ENCODE measurements at regions not wholly inside any gene's neighbourhood (a gene's known extent, or its start where the extent isn't known, plus 50 kb on each side); places are given as distances from the start of the nearest gene placed in this dataset.

- Histone ChIP-seq H3K27me3 (ENCODE audit: insufficient read depth, low read depth) (no peaks in the 10 kb centered on the region), H3K36me3 (ENCODE audit: insufficient read depth) (no peaks in the 10 kb centered on the region), H3K4me1 (ENCODE audit: low read depth, poor library complexity, severe bottlenecking) (no peaks in the 10 kb centered on the region), H3K9ac (no peak overlapping the region), H3K27ac (no peak overlapping the region), H2AFZ (ENCODE audit: low read depth) (no peak overlapping the region), H3K79me2 (ENCODE audit: insufficient read depth, low read depth) (no peaks in the 10 kb centered on the region), H3K4me3 (IDR thresholded peaks at IDR 0.05; ENCODE audit: insufficient read depth, low read depth, low read length) (no peak overlapping the region), H3K4me2 (no peak overlapping the region), H4K20me1 (ENCODE audit: insufficient read depth) (no peaks in the 10 kb centered on the region)
- TF ChIP-seq, protein P1, sequence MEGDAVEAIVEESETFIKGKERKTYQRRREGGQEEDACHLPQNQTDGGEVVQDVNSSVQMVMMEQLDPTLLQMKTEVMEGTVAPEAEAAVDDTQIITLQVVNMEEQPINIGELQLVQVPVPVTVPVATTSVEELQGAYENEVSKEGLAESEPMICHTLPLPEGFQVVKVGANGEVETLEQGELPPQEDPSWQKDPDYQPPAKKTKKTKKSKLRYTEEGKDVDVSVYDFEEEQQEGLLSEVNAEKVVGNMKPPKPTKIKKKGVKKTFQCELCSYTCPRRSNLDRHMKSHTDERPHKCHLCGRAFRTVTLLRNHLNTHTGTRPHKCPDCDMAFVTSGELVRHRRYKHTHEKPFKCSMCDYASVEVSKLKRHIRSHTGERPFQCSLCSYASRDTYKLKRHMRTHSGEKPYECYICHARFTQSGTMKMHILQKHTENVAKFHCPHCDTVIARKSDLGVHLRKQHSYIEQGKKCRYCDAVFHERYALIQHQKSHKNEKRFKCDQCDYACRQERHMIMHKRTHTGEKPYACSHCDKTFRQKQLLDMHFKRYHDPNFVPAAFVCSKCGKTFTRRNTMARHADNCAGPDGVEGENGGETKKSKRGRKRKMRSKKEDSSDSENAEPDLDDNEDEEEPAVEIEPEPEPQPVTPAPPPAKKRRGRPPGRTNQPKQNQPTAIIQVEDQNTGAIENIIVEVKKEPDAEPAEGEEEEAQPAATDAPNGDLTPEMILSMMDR (conservative IDR thresholded peaks at IDR 0.05; ENCODE audit: low read depth, low read length): no peak
Measured at GRCh38 chr4:38609614-38610013, 54.4 kb upstream of the KLF3 start.

- no peak overlapping the region for H2AFZ ChIP-seq (ENCODE audit: low read depth)
- H3K4me3 ChIP-seq (IDR thresholded peaks at IDR 0.05; ENCODE audit: insufficient read depth, low read depth, low read length): no peak overlapping the region
- H3K9ac ChIP-seq: no peak overlapping the region
- H4K20me1 ChIP-seq (ENCODE audit: insufficient read depth): no peaks in the 10 kb centered on the region
- no peaks in the 10 kb centered on the region for H3K36me3 ChIP-seq (ENCODE audit: insufficient read depth)
- no peaks in the 10 kb centered on the region for H3K4me1 ChIP-seq (ENCODE audit: low read depth, poor library complexity, severe bottlenecking)
- H3K27ac ChIP-seq: no peak overlapping the region
- no peak overlapping the region for H3K4me2 ChIP-seq
- TF ChIP-seq, protein P1 (conservative IDR thresholded peaks at IDR 0.05; ENCODE audit: low read depth, low read length): no peak
- H3K79me2 ChIP-seq (ENCODE audit: insufficient read depth, low read depth): no peaks in the 10 kb centered on the region
- no peaks in the 10 kb centered on the region for H3K27me3 ChIP-seq (ENCODE audit: insufficient read depth, low read depth)
Measured at GRCh38 chr4:38610521-38610920, 53.5 kb upstream of the KLF3 start.

DNA sequence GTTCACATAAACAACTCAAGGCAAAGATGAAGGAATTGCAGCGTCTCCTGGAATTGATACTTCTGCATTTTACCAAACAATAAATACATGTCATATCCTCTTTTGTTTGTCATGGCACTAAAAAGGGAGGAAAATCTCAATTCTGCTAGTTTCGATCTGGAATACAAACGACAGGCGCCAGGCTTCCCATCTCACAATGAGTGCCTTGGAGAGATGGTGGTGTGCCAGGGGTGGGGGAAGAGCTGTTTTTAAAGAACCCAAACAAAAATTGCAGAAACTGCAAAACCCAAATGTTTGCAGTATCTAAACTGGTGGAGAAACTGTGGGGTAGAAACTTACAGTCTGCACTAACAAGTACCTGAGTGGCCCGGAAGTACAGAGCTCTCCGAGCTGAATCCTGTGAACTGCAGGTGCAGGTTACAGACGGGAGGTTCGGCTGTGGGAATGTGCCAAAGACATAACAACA is 53.0 kb upstream of the KLF3 start:
- Histone ChIP-seq H2AFZ (ENCODE audit: low read depth) (no peak overlapping the region), H3K27ac (no peak overlapping the region), H3K4me2 (no peak overlapping the region), H4K20me1 (ENCODE audit: insufficient read depth) (no peaks in the 10 kb centered on the region), H3K27me3 (ENCODE audit: insufficient read depth, low read depth) (no peaks in the 10 kb centered on the region), H3K36me3 (ENCODE audit: insufficient read depth) (no peaks in the 10 kb centered on the region), H3K79me2 (ENCODE audit: insufficient read depth, low read depth) (no peaks in the 10 kb centered on the region), H3K9ac (no peak overlapping the region), H3K4me3 (IDR thresholded peaks at IDR 0.05; ENCODE audit: insufficient read depth, low read depth, low read length) (no peak overlapping the region), H3K4me1 (ENCODE audit: low read depth, poor library complexity, severe bottlenecking) (no peaks in the 10 kb centered on the region)
- TF ChIP-seq, protein P1 (conservative IDR thresholded peaks at IDR 0.05; ENCODE audit: low read depth, low read length): no peak

DNA sequence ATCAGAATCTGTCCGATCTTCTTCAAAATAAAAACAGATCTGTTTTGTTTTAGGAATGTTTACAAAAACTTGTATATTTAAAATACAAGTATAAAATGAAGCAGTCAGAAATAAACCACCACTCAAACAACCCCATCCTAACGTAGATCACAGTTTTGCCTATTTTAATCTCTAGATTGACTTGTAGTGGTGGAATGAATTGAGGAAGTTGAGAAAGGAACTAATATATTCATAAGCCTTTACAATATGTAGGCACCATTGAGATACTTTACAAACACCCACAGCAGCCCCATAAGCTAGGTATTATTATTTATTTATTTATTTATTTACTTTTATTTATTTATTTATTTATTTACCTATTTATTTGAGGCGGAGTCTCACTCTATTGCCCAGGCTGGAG is 52.3 kb upstream of the KLF3 start:
- Histone ChIP-seq H3K27ac (no peak overlapping the region), H2AFZ (ENCODE audit: low read depth) (no peak overlapping the region), H3K9ac (no peak overlapping the region), H3K4me1 (ENCODE audit: low read depth, poor library complexity, severe bottlenecking) (no peaks in the 10 kb centered on the region), H3K4me2 (no peak overlapping the region), H3K79me2 (ENCODE audit: insufficient read depth, low read depth) (no peaks in the 10 kb centered on the region), H3K27me3 (ENCODE audit: insufficient read depth, low read depth) (no peaks in the 10 kb centered on the region), H3K4me3 (IDR thresholded peaks at IDR 0.05; ENCODE audit: insufficient read depth, low read depth, low read length) (no peak overlapping the region), H4K20me1 (ENCODE audit: insufficient read depth) (no peaks in the 10 kb centered on the region), H3K36me3 (ENCODE audit: insufficient read depth) (no peaks in the 10 kb centered on the region)
- TF ChIP-seq, protein P1 (conservative IDR thresholded peaks at IDR 0.05; ENCODE audit: low read depth, low read length): no peak

Measured in KMS-11 (cell line).